Fibroblast of peridontal ligament (primary cell): ENCODE measurements at regions not wholly inside any gene's neighbourhood (a gene's known extent, or its start where the extent isn't known, plus 50 kb on each side); places are given as distances from the start of the nearest gene placed in this dataset.

Experiments used
- DNase-seq: peaks from one replicate; pipeline ENCODE4 v3.0.0-alpha.2; 2010; ENCODE audit errors: extremely low read depth

- DNase-seq: no peak
These were observed 50.3 kb upstream of the HMHB1 start for GRCh38 chr5:143761663-143762062.

- DNase-seq: no peak
These were observed 51.2 kb upstream of the HMHB1 start for GRCh38 chr5:143760755-143761154.

- DNase-seq: no peak
These were observed 51.8 kb upstream of the HMHB1 start for GRCh38 chr5:143760131-143760505.

GRCh38 chr5:143759396-143760130 is 52.4 kb upstream of the HMHB1 start:
- peak; percentile 47 for DNase-seq

- peak; percentile 61 for DNase-seq
These were observed 53.2 kb upstream of the HMHB1 start for GRCh38 chr5:143758750-143759149.

- DNase-seq: no peak
These were observed 53.9 kb upstream of the HMHB1 start for GRCh38 chr5:143758015-143758414.

- peak; percentile 80 for DNase-seq
These were observed 54.8 kb upstream of the HMHB1 start for GRCh38 chr5:143757116-143757515.

- DNase-seq: no peak
These were observed 56.0 kb upstream of the HMHB1 start for GRCh38 chr5:143755966-143756365.

- no peak for DNase-seq
These were observed 59.7 kb upstream of the HMHB1 start for GRCh38 chr5:143752165-143752850.

- no peak for DNase-seq
These were observed 60.6 kb upstream of the HMHB1 start for GRCh38 chr5:143751342-143751741.

- DNase-seq: peak; percentile 33
These were observed 62.3 kb upstream of the HMHB1 start for GRCh38 chr5:143749581-143750205.

- DNase-seq: no peak
These were observed 63.4 kb upstream of the HMHB1 start for GRCh38 chr5:143748516-143748915.

GRCh38 chr5:143742951-143743350 is 69.0 kb upstream of the HMHB1 start:
- DNase-seq: no peak

- DNase-seq: no peak
These were observed 70.5 kb upstream of the HMHB1 start for GRCh38 chr5:143741421-143741820.

GRCh38 chr5:143740956-143741355 is 71.0 kb upstream of the HMHB1 start:
- DNase-seq: no peak

- DNase-seq: no peak
These were observed 72.2 kb upstream of the HMHB1 start for GRCh38 chr5:143739746-143740145.

- DNase-seq: no peak
These were observed 73.3 kb upstream of the HMHB1 start for GRCh38 chr5:143738417-143739401.

- DNase-seq: no peak
These were observed 74.9 kb upstream of the HMHB1 start for GRCh38 chr5:143737062-143737461.

- DNase-seq: no peak
These were observed 77.5 kb upstream of the HMHB1 start for GRCh38 chr5:143734456-143734780.

GRCh38 chr5:143733665-143734455 is 78.1 kb upstream of the HMHB1 start:
- peak; percentile 56 for DNase-seq

GRCh38 chr5:143732402-143732801 is 79.6 kb upstream of the HMHB1 start:
- DNase-seq: no peak
